ENCODE measurements at regions not wholly inside any gene's neighbourhood (a gene's known extent, or its start where the extent isn't known, plus 50 kb on each side); places are given as distances from the start of the nearest gene placed in this dataset.
A peak's percentile ranks its signal among the peaks of the same experiment; 100 is the strongest.

DNA sequence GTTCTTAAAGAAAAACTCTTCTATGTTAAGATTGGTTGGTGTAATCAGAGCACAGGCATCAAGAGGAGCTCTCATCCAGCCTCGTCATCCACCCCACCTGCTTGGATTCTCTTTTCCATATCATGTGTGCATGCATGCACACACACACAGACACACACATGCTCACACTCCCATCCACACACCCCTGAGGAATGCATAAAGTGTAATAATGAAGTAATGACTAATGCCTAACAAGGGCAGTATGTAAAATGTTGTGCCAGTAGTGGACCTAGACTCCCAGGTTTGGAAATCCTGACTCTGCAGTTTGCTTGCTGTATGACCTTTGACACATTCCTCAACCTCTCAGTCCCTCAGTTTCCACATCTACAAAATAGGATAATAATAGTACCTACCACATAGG, 280.0 kb upstream of the ANKRD55 start:
- Histone ChIP-seq H3K27me3 (ENCODE audit: control insufficient read depth in 1 of 2, insufficient read depth in 2 of 2, low read length in 2 of 2) (0 out of 5 replicates have a peak, but pooled peaks cover 0 to 2% of the 10 kb centered on the region in 2 experiments), H3K9me3 (ENCODE audit: low read length) (no peaks in the 10 kb centered on the region), H3K4me1 (ENCODE audit: insufficient read depth, low read length) (peaks cover 54% of the 10 kb centered on the region), H3K4me3 (replicated peaks in 1 of 3; ENCODE audit: insufficient read depth in 1 of 3, low read depth in 2 of 3, low read length in 3 of 3) (no peak overlapping the region), H3K36me3 (replicated peaks in 1 of 2; ENCODE audit: control insufficient read depth in 1 of 2, insufficient read depth in 2 of 2, low read length in 2 of 2) (no peaks in the 10 kb centered on the region), H3K27ac (ENCODE audit: extremely low read length, insufficient read depth, low read length) (no peak overlapping the region), H3K9ac (ENCODE audit: insufficient read depth, low read depth, low read length) (no peak overlapping the region), H4K20me1 (ENCODE audit: insufficient read depth, low read length) (no peaks in the 10 kb centered on the region), H3K79me2 (ENCODE audit: insufficient read depth, low read length) (no peaks in the 10 kb centered on the region), H3K4me2 (ENCODE audit: low read depth, low read length) (no peak overlapping the region), H2AFZ (ENCODE audit: low read length) (no peak overlapping the region)
- in situ Hi-C loops (cut with HindIII; ENCODE audit: extremely low pct_ligation_motif_present, low pct_unique_long_range_greater_than_20kb) = no loop called here
- no peak for FAIRE-seq
- no peak for TF ChIP-seq NFE2 (CRISPR knock-in tag; IDR thresholded peaks at IDR 0.05)
- TF ChIP-seq ZNF749 (CRISPR knock-in tag; IDR thresholded peaks at IDR 0.05; ENCODE audit: borderline replicate concordance) = no peak
- no peak for TF ChIP-seq STAT5B (CRISPR knock-in tag; IDR thresholded peaks at IDR 0.05)
- TF ChIP-seq ZNF629 (CRISPR knock-in tag; conservative IDR thresholded peaks at IDR 0.05) = peak; percentile 65
- TF ChIP-seq ZC3H13 (CRISPR knock-in tag; IDR thresholded peaks at IDR 0.05) = no peak
- TF ChIP-seq ZNF383 (CRISPR knock-in tag; IDR thresholded peaks at IDR 0.05; ENCODE audit: borderline replicate concordance) = no peak
- no peak for TF ChIP-seq HDAC1 (CRISPR knock-in tag; IDR thresholded peaks at IDR 0.05)
- peak; percentile 11 to 32; a peak in 1 of 4 replicates for TF ChIP-seq MAFK (conservative IDR thresholded peaks at IDR 0.05 in 1 of 2, IDR thresholded peaks at IDR 0.05 in 1 of 2; ENCODE audit: low read length in 2 of 2)
- no peak for TF ChIP-seq BCL6 (CRISPR knock-in tag; IDR thresholded peaks at IDR 0.05)
- TF ChIP-seq, protein P1, sequence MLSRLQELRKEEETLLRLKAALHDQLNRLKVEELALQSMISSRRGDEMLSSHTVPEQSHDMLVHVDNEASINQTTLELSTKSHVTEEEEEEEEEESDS (CRISPR knock-in tag; IDR thresholded peaks at IDR 0.05; ENCODE audit: borderline replicate concordance) = no peak
- TF ChIP-seq ZNF326 (CRISPR knock-in tag; IDR thresholded peaks at IDR 0.05; ENCODE audit: borderline replicate concordance) = no peak
- ChIA-PET POLR2A (interaction anchor here (2.9 kb wide), 1 partner anchor 32 kb away, joined by 13 read pairs; no protein-coding TSS in a partner anchor), CTCF (ENCODE audit: low intra/inter-chr PET ratio, low total read pairs) (no interaction called here)
- DNase-seq (ENCODE audit: low spot score) = no peak
- intact Hi-C loops (cut with micrococcal nuclease; ENCODE audit: unreplicated experiment) = no loop called here
- BruUV-seq (replicated peaks) = no TSS peak
- WGBS (ENCODE audit: low lambda C conversion rate) = 0% methylated on average over 1 of the region's 1 CpG
- ATAC-seq = no peak

Measured in HepG2 (cell line).